HUES48 (cell line): ENCODE measurements at regions not wholly inside any gene's neighbourhood (a gene's known extent, or its start where the extent isn't known, plus 50 kb on each side); places are given as distances from the start of the nearest gene placed in this dataset.
"Not testable (repeated sequence)": the region's sequence is repeated elsewhere in the genome, so short reads cannot be mapped to it uniquely, and the experiment has no call there.

Source experiments
- H3K27ac ChIP-seq: one replicate; pipeline ENCODE4 v1.7.0; 2013; ENCODE audit warnings: low read depth, low read length, inconsistent platforms
- H3K27me3 ChIP-seq: 2 replicates; pipeline ENCODE4 v1.6.1; 2013; ENCODE audit warnings: mild to moderate bottlenecking, low read length; ENCODE audit not compliant: control insufficient read depth, insufficient read depth
- H3K36me3 ChIP-seq: 2 replicates; pipeline ENCODE4 v1.6.1; 2013; ENCODE audit warnings: low read length; ENCODE audit not compliant: control insufficient read depth, insufficient read depth
- H3K4me1 ChIP-seq: 2 replicates; pipeline ENCODE4 v1.6.1; 2013; ENCODE audit warnings: mild to moderate bottlenecking, low read length; ENCODE audit not compliant: control insufficient read depth, insufficient read depth
- H3K4me3 ChIP-seq: 2 replicates; pipeline ENCODE4 v1.5.1; 2013; ENCODE audit warnings: mild to moderate bottlenecking, low read depth, low read length
- H3K9ac ChIP-seq: 2 replicates; pipeline ENCODE4 v1.6.1; 2013; ENCODE audit warnings: mild to moderate bottlenecking, low read depth, low read length, moderate library complexity
- H3K9me3 ChIP-seq: 2 replicates; pipeline ENCODE4 v1.6.1; 2013; ENCODE audit warnings: low read length; ENCODE audit not compliant: control insufficient read depth, insufficient read depth

DNA sequence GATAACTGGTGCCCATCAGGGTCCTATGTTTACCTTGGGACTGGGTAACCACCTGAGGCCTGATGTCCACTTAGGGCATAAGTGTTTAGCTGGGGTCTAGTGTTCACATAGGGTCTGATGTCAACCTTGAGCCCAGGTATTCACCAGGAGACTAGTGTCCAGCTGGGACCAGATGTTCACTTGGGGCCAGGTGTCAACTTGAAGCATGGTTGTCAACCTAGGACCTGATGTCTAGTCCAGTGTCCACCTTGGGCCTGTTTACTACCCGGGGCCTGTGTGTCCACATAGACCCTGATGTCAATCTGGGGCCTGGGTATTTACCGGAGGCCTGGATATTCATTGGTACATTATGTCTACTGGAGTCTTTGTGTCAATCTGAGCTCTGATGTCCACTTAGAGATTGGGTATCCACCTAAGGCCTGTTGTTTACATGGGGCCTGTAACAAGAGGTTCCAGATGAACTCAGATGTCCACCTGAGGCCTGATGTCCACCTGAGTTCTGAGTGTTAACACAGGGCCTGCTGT lies 1491.2 kb upstream of the TPTE start:
- not testable (repeated sequence) for H3K9ac ChIP-seq, H3K4me3 ChIP-seq, H3K4me1 ChIP-seq, H3K27ac ChIP-seq, H3K36me3 ChIP-seq, H3K27me3 ChIP-seq
- H3K9me3 ChIP-seq = peaks cover 46% of the 10 kb centered on the region

DNA sequence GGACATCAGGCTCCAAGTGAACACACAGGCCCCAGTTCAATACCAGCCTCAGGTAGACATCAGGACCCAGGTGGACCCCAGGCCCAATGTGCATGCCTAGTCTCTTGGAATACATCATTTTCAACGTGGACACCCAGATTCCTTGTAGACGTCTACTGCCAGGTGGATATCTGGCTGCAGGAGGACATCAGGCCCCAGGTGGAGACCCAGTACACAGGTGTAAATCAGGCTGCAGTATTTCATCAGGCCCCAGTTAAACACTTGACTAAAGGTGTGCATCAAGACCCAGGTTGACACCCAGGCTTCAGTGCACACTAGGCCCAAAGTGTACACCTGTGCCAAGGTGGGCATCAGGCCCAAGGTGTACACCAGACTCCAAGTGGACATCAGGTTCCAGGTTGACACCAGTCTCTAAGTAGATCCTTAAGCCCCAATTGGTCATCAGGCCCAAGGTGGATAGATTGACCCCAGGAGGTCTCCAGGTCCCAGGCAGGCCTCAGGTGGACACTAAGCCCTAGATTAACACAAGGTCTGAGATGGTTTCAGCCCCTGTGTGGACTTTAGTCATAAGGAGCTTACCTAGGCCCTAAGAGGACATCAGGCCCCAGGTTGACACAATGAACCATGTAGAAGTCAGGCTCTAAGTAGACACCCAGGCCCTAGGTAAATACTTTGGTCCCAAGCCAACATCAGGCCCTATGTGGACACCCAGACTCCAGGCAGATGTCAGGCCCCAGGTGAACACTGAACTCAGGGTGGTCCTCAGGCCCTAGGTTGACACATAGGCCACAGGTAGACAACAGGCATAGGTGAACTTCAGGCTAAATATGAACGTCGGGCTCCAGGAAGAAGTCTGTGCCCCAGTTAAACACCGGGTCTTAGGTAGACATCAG lies 1489.7 kb upstream of the TPTE start:
- not testable (repeated sequence) for H3K36me3 ChIP-seq

DNA sequence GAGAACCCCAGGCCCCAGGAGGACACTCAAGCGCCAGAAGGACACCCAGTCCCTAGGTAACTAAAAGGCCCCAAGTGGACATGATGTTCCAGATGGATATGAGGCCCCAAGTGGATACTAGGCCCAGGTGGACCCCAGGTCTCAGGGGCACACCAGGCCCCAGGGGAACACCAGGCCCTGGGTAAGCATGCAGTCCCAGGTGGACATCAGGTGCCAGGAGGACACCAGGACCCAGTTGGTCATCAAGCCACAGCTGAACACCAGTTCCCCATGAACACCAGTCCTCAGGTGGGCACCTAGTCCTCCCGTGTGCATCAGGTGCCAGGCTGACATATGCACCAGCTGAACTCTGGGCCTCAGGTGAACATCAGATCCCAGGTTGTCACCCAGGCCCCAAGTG lies 1488.8 kb upstream of the TPTE start:
- not testable (repeated sequence) for H3K27ac ChIP-seq, H3K9ac ChIP-seq, H3K4me3 ChIP-seq, H3K27me3 ChIP-seq, H3K36me3 ChIP-seq, H3K4me1 ChIP-seq
- H3K9me3 ChIP-seq = peaks cover 36% of the 10 kb centered on the region

More for the DNA sequence above, 1489.7 kb upstream of the TPTE start:
- H3K9ac ChIP-seq, H3K27ac ChIP-seq, H3K27me3 ChIP-seq, H3K4me3 ChIP-seq, H3K4me1 ChIP-seq: not testable (repeated sequence)
- peaks cover 39% of the 10 kb centered on the region for H3K9me3 ChIP-seq

DNA sequence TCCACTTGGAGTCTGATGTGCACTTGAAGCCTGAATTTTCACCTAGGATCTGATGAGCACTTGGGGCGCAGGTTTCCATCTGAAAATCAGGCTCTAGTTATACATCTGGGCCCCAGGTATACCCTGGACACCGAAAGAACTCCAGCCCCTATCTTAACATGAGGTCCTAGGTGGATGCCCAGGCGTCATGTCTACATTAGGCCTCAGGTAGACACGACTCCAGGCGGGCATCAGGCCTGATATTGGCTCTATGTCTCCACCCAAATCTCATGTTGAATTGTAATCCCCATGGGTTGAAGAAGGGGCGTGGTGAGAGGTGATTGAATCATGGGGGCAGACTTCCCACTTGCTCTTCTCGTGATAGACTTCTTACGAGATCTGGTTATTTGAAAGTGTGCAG lies 1488.1 kb upstream of the TPTE start:
- not testable (repeated sequence) for H3K4me3 ChIP-seq, H3K36me3 ChIP-seq
- H3K9me3 ChIP-seq = peaks cover 32% of the 10 kb centered on the region

DNA sequence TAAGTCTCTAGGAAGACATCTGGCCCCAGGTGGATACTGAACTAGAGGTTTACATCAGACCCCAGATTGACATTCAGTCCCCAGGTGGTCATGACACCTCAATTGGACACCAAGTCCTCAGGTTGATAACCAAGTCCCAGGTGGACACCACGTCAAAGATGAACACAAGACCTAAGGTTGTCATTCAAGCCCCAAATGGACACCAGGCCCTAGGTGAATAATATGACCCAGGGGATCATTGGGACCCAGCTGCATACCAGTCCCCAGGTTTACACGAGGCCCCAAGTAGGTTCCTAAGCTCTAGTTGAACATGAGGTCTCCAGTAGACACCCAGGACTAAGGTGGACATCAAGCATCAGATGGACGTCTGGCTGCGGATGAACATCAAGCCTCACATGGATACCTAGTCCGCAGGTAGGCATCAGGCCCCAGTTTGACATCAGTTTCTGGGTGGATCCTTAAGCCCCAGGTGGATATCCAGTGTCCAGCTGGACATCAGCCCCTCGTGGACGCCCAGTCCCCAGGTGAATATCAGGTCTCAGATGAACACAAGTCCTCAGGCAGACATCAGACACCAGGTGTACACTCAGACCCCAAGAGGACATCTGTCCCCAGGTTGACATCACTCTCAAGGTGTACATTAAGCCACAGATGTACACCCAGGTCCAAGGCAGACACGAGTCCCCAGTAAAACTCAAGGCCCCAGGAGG lies 1486.7 kb upstream of the TPTE start:
- H3K9me3 ChIP-seq = peaks cover 25% of the 10 kb centered on the region
- H3K4me1 ChIP-seq, H3K4me3 ChIP-seq, H3K27ac ChIP-seq, H3K36me3 ChIP-seq, H3K27me3 ChIP-seq, H3K9ac ChIP-seq: not testable (repeated sequence)

More for the DNA sequence above, 1488.1 kb upstream of the TPTE start:
- H3K4me1 ChIP-seq, H3K27ac ChIP-seq, H3K27me3 ChIP-seq, H3K9ac ChIP-seq: not testable (repeated sequence)

DNA sequence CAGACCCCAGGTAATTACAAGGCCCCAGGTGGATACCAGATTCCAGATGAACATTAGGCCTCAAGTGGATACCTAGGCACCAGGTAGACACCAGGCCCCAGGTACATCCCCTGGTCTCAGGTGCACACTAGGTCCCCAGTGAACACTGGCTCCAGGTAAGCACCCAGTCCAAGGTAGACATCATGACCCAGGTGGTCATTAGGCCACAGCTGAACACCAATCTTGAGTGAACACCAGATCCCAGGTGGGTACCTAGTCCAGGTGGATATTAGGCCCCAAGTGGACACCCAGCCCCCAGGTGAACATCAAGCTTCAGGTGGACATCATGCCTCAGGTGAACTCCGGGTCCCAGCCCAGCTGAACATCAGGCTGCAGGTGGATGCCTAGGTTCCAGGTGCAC lies 1486.2 kb upstream of the TPTE start:
- not testable (repeated sequence) for H3K27me3 ChIP-seq

DNA sequence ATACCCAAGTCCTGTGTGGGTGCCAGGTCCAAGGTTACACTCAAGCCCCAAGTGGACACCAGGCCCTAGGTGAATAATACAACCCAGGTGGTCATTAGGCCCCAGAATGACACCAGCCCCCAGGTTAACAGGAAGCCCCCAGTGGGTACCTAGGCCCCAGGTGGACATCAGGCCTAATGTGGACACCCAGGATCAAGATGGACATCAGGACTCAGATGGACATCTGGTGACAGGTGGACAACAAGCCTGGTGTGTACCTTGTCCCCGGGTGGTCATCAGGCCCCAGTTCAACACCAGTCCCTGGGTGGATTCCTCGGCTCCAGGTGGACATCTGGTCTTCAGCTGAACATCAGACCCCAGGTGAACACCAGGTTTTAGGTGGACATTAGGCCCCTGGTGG lies 1485.4 kb upstream of the TPTE start:
- H3K27me3 ChIP-seq, H3K27ac ChIP-seq, H3K36me3 ChIP-seq: not testable (repeated sequence)

More for the DNA sequence above, 1486.2 kb upstream of the TPTE start:
- H3K36me3 ChIP-seq, H3K9ac ChIP-seq, H3K4me1 ChIP-seq, H3K27ac ChIP-seq, H3K4me3 ChIP-seq: not testable (repeated sequence)
- H3K9me3 ChIP-seq = peaks cover 29% of the 10 kb centered on the region

DNA sequence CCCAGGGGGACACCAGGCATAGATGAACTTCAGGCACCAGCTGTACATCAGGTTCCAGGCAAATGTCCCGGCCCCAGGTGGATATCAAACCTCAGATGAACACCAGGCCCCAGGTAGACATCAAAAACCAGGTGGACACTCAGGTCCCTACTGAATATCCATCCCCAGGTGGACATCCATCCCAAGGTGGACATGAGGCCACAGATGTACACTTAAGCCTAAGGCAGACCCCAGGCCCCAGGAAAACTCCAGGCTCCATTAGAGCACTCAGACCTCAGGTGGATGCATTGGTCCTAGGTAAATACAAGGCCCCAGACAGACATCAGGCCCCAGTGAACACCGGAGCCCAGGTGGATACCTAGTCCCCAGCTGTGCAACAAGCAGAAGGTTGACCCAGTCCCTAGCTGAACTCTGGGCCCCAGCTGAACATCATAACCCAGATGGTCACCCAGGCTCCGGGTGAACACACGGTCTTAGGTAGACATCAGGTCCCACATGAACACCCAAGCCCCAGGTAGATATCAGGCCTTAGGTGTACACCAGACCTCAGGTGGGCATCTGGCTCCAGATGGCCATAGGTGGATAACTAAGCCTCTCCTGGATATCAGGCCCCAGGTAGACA lies 1484.3 kb upstream of the TPTE start:
- peaks cover 19% of the 10 kb centered on the region for H3K9me3 ChIP-seq
- H3K4me1 ChIP-seq = not testable (repeated sequence)

More for the DNA sequence above, 1485.4 kb upstream of the TPTE start:
- not testable (repeated sequence) for H3K4me3 ChIP-seq, H3K4me1 ChIP-seq, H3K9ac ChIP-seq
- peaks cover 25% of the 10 kb centered on the region for H3K9me3 ChIP-seq

DNA sequence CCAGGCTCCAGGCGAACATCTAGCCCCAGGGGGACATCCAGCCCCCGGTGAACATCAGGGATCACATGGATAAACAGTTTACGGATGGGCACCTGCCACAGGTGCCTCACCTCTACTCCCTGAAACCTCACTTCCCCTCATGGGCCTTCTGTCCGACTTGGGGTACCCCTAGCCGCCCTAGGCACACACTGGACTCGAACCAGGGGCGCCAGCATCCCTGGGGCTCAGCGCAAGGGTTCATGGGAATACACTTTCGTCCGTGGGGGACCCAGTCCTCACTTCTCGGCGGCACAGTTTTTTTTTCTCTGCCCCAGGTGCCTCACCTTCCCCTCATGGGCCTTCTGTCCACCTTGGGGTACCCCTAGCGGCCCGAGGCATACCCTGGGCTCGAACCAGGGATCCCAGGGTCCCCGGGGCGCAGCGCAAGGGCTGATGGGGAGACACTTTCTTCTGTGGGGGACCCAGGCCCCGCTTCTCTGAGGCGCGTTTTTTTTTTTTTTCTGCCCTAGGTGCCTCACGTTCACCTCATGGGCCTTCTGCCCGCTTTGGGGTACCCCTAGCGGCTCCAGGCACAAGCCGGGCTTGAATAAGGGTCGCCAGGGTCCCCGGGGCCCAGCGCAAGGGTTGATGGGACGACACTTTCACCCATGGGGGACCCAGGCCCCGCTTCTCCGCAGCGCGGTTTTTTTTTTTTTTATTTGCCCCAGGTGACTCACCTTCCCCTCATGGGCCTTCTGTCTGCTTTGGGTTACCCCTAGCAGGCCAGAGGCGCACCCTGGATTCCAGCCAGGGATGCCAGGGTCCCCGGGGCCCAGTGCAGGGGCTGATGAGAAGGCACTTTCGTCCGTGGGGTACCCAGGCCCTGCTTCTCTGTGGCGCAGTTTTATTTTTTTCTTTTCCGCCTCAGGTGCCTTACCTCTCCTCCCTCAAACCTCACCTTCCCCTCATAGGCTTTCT lies 1483.5 kb upstream of the TPTE start:
- peaks cover 19% of the 10 kb centered on the region for H3K9me3 ChIP-seq

More for the DNA sequence above, 1484.3 kb upstream of the TPTE start:
- not testable (repeated sequence) for H3K4me3 ChIP-seq, H3K27ac ChIP-seq, H3K36me3 ChIP-seq, H3K9ac ChIP-seq, H3K27me3 ChIP-seq

More for the DNA sequence above, 1483.5 kb upstream of the TPTE start:
- not testable (repeated sequence) for H3K27ac ChIP-seq, H3K36me3 ChIP-seq, H3K4me3 ChIP-seq, H3K9ac ChIP-seq, H3K4me1 ChIP-seq, H3K27me3 ChIP-seq
